Activated CD4-positive, alpha-beta T cell treated with anti-CD3 and anti-CD28 coated beads for 48 hours (primary cell): ENCODE measurements at regions not wholly inside any gene's neighbourhood (a gene's known extent, or its start where the extent isn't known, plus 50 kb on each side); places are given as distances from the start of the nearest gene placed in this dataset.

ENCODE experiments used
- DNase-seq: peaks from one replicate; pipeline ENCODE4 v3.0.0-alpha.2; 2020

- no peak for DNase-seq
Measured at GRCh38 chr7:25901658-25902057, 250.3 kb upstream of the NFE2L3 start.

- no peak for DNase-seq
Measured at GRCh38 chr7:25906003-25906402, 246.0 kb upstream of the NFE2L3 start.

- DNase-seq: no peak
Measured at GRCh38 chr7:25906760-25907159, 245.2 kb upstream of the NFE2L3 start.

- DNase-seq: no peak
Measured at GRCh38 chr7:25907214-25907613, 244.8 kb upstream of the NFE2L3 start.

GRCh38 chr7:25907731-25908130 lies 244.3 kb upstream of the NFE2L3 start:
- DNase-seq: no peak

GRCh38 chr7:25908154-25908949 lies 243.6 kb upstream of the NFE2L3 start:
- DNase-seq: no peak

- no peak for DNase-seq
Measured at GRCh38 chr7:25911738-25912607, 240.0 kb upstream of the NFE2L3 start.

GRCh38 chr7:25913598-25914224 lies 238.3 kb upstream of the NFE2L3 start:
- no peak for DNase-seq

- DNase-seq: no peak
Measured at GRCh38 chr7:25918731-25919130, 233.3 kb upstream of the NFE2L3 start.

GRCh38 chr7:25922296-25922695 lies 229.7 kb upstream of the NFE2L3 start:
- DNase-seq: no peak

- DNase-seq: no peak
Measured at GRCh38 chr7:25923741-25924460, 228.1 kb upstream of the NFE2L3 start.

GRCh38 chr7:25926009-25926408 lies 226.0 kb upstream of the NFE2L3 start:
- DNase-seq: no peak

- no peak for DNase-seq
Measured at GRCh38 chr7:25926451-25926850, 225.5 kb upstream of the NFE2L3 start.

GRCh38 chr7:25926891-25927625 lies 224.9 kb upstream of the NFE2L3 start:
- no peak for DNase-seq

GRCh38 chr7:25927626-25927978 lies 224.4 kb upstream of the NFE2L3 start:
- DNase-seq: no peak

- DNase-seq: no peak
Measured at GRCh38 chr7:25928549-25929330, 223.3 kb upstream of the NFE2L3 start.

- no peak for DNase-seq
Measured at GRCh38 chr7:25929448-25929847, 222.6 kb upstream of the NFE2L3 start.

- no peak for DNase-seq
Measured at GRCh38 chr7:25930492-25931048, 221.4 kb upstream of the NFE2L3 start.

GRCh38 chr7:25931156-25931555 lies 220.8 kb upstream of the NFE2L3 start:
- no peak for DNase-seq

- DNase-seq: no peak
Measured at GRCh38 chr7:25933921-25934320, 218.1 kb upstream of the NFE2L3 start.
